Right atrium auricular region (tissue), 2 donors: ENCODE measurements at regions not wholly inside any gene's neighbourhood (a gene's known extent, or its start where the extent isn't known, plus 50 kb on each side); places are given as distances from the start of the nearest gene placed in this dataset.

ENCODE experiments used
- DNase-seq: peaks from one replicate; pipeline ENCODE4 v3.0.0-alpha.2; 2019; ENCODE audit warnings: low spot score
- H3K27ac ChIP-seq, 2 donors: fragments of 200-600 bp; sonication (generic); 1 replicate in 1 of 2; 2 replicates in 1 of 2; pipeline ENCODE4 v1.5.1; 2016 to 2019
- H3K27me3 ChIP-seq, 2 donors: fragments of 200-600 bp; sonication (generic); one replicate each; pipeline versions ENCODE4 v1.5.1 to v1.6.0; 2017 to 2019
- H3K36me3 ChIP-seq: fragments of 200-600 bp; sonication (generic); one replicate; pipeline ENCODE4 v1.5.1; 2016
- H3K4me1 ChIP-seq, 2 donors: fragments of 200-600 bp; sonication (generic); one replicate each; pipeline versions ENCODE4 v1.5.1 to v1.6.0; 2017 to 2019
- H3K4me3 ChIP-seq, 2 donors: fragments of 200-600 bp; sonication (generic); 1 replicate in 1 of 2; 2 replicates in 1 of 2; pipeline ENCODE4 v1.5.1; 2017 to 2019; ENCODE audit warnings: mild to moderate bottlenecking in 1 of 2, moderate library complexity in 1 of 2
- H3K9me3 ChIP-seq, 2 donors: fragments of 200-600 bp; sonication (generic); one replicate each; pipeline ENCODE4 v1.5.1; 2019
- TF ChIP-seq, protein P1 (sequence below), 2 donors: fragments of 200-600 bp; sonication (generic); IDR thresholded peaks; one replicate each; pipeline ENCODE4 v1.5.1; 2019; ENCODE audit warnings: antibody characterized with exemption in 2 of 2

DNA sequence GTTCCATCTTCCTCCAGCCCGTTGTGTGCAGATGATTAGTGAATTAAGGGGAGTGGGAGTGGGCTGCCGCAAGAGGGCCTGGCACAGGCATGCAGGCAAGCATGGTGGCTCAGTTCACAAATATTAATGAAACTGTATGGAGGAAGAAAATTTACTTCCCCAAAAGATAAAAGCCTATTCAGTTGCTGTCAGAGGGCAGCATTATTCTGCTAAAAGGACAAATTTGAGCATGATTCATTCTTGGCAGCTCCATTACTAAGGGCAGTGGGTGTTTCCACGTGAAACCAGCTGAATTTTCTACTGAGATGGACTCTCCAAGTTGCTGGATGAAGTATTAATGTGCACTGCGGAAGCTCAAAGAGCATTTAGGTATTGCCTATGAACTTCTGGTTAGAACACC is 90.9 kb upstream of the WDR11 start:
- no peak for DNase-seq
- Histone ChIP-seq H3K27me3 (no peaks in the 10 kb centered on the region), H3K36me3 (no peaks in the 10 kb centered on the region), H3K27ac (no peak overlapping the region), H3K4me3 (no peak overlapping the region), H3K9me3 (no peaks in the 10 kb centered on the region), H3K4me1 (no peaks in the 10 kb centered on the region)
- TF ChIP-seq, protein P1, sequence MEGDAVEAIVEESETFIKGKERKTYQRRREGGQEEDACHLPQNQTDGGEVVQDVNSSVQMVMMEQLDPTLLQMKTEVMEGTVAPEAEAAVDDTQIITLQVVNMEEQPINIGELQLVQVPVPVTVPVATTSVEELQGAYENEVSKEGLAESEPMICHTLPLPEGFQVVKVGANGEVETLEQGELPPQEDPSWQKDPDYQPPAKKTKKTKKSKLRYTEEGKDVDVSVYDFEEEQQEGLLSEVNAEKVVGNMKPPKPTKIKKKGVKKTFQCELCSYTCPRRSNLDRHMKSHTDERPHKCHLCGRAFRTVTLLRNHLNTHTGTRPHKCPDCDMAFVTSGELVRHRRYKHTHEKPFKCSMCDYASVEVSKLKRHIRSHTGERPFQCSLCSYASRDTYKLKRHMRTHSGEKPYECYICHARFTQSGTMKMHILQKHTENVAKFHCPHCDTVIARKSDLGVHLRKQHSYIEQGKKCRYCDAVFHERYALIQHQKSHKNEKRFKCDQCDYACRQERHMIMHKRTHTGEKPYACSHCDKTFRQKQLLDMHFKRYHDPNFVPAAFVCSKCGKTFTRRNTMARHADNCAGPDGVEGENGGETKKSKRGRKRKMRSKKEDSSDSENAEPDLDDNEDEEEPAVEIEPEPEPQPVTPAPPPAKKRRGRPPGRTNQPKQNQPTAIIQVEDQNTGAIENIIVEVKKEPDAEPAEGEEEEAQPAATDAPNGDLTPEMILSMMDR (IDR thresholded peaks at IDR 0.05), result no peak

DNA sequence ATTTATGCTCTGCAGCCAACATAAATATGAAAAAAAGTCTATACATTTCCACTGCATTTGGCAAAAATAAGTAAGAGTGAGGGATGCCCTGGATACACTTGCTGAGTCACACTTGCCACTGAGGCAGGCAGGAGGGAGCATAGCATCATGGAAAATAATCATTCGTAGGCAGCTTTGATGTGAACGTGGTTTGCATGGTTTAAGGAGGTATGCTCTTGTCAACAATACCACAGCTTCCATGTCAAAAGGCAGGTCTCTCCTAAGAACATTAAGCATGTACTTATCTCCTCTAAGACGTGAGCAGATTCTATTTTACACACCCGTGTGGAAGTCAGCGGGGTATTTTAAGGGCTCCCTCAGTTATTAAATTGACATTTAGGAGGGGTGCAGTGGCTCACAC is 89.2 kb upstream of the WDR11 start:
- Histone ChIP-seq H3K4me3 (no peak overlapping the region), H3K4me1 (no peaks in the 10 kb centered on the region), H3K36me3 (no peaks in the 10 kb centered on the region), H3K27ac (no peak overlapping the region), H3K27me3 (no peaks in the 10 kb centered on the region), H3K9me3 (no peaks in the 10 kb centered on the region)
- TF ChIP-seq, protein P1 (IDR thresholded peaks at IDR 0.05), result no peak
- DNase-seq, result no peak

DNA sequence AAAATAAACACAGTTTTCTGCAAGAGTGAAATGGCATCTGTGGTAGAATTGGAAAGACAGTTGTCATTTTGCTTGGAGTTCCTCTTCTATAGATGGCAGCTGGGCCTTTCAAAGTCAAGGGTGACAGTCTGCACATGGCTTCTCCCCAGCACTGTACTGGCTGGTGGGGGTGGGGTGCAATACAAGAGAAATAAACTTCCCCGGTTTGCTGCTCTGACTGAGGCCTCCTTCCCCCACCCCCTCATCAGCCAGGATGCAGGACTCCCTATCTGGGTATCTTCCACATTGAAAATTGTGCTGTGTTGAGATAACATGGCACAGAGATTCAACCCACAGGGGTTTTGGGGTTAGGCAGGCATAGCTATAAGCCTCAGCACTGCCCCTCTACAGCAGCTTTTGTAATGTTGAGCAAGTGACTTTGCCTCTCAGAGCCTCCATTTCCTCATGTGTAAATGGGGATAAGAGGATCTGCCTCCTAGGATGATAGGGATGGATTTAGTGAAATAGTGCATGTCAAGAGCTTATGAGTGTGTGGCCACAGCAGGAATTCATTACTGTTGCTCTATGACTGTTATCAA is 85.8 kb upstream of the WDR11 start:
- Histone ChIP-seq H3K27me3 (no peaks in the 10 kb centered on the region), H3K4me3 (no peak overlapping the region), H3K27ac (no peak overlapping the region), H3K36me3 (no peaks in the 10 kb centered on the region), H3K9me3 (no peaks in the 10 kb centered on the region), H3K4me1 (no peaks in the 10 kb centered on the region)
- no peak for DNase-seq
- TF ChIP-seq, protein P1 (IDR thresholded peaks at IDR 0.05), result no peak

DNA sequence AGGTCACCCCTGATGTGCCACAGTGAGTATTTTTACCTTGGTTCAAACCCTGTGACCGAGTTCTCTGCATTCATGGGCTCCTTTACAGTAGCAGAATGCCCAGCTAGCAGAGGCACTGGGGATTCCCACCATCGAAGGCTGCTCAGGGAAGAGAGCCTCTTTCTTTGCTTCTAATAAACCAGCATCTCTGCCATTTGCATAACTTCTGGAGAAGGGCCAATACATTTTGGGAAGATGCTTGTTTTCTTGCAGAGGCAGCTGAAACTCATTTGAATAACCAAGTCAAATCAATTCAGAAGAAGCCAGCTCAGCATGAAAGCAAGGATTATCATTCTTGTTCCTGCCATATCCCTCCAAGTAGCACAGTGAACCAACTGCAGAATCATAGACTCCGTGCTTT is 82.9 kb upstream of the WDR11 start:
- Histone ChIP-seq H3K36me3 (no peaks in the 10 kb centered on the region), H3K4me3 (no peak overlapping the region), H3K27me3 (no peaks in the 10 kb centered on the region), H3K4me1 (no peaks in the 10 kb centered on the region), H3K27ac (no peak overlapping the region), H3K9me3 (no peaks in the 10 kb centered on the region)
- DNase-seq, result no peak
- TF ChIP-seq, protein P1 (IDR thresholded peaks at IDR 0.05), result no peak

DNA sequence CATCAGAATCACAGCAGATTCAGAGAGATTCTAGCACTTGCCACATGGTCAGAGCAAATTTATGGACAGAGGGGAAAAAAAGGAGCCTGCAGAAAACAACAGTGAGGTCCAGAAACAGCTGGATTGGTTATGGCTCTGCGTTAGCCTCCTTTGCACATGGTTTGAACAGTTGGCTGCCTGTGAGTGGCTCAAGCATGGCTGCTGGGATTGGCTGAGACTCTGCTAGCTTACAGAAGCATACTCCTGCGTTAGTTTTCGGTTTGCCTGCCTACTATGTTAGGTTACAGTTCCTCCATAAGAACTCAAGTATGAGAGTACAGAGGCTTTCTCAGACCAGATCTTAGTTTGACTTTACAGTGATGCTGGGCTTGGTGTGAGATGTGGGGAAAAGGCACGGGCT is 80.7 kb upstream of the WDR11 start:
- Histone ChIP-seq H3K36me3 (no peaks in the 10 kb centered on the region), H3K27me3 (no peaks in the 10 kb centered on the region), H3K4me3 (no peak overlapping the region), H3K9me3 (no peaks in the 10 kb centered on the region), H3K27ac (no peak overlapping the region), H3K4me1 (no peaks in the 10 kb centered on the region)
- TF ChIP-seq, protein P1 (IDR thresholded peaks at IDR 0.05), result no peak
- DNase-seq, result no peak

DNA sequence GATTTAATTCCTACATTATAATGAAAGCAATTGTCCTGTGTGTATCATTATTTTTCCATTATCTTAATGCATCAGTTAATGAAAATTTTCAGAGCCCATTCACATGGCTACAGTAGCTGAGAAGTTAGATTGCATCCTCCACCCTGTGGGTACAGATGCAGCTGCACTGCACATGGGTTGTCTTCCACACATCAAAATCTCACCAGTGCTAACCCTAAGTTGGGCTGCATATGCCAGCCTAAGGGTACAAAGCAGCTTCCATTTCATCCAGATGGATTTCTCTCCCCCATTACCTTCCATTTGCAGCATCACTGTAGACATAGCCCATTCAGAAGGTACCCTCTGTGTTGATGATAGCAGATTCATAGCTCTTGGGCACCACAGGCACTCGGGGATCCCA is 74.7 kb upstream of the WDR11 start:
- no peak overlapping the region for H3K4me3 ChIP-seq
- no peak for DNase-seq
- TF ChIP-seq, protein P1 (IDR thresholded peaks at IDR 0.05), result no peak
- H3K36me3 ChIP-seq, result no peaks in the 10 kb centered on the region
- H3K27me3 ChIP-seq, result no peaks in the 10 kb centered on the region
- no peaks in the 10 kb centered on the region for H3K9me3 ChIP-seq
- H3K4me1 ChIP-seq, result no peaks in the 10 kb centered on the region
- H3K27ac ChIP-seq, result no peak overlapping the region
